ENCODE measurements at regions not wholly inside any gene's neighbourhood (a gene's known extent, or its start where the extent isn't known, plus 50 kb on each side); places are given as distances from the start of the nearest gene placed in this dataset.
"Not testable (repeated sequence)": the region's sequence is repeated elsewhere in the genome, so short reads cannot be mapped to it uniquely, and the experiment has no call there.

- H3K4me2 ChIP-seq (ENCODE audit: low read depth, low read length, poor library complexity, severe bottlenecking): no peak overlapping the region
- H3K36me3 ChIP-seq (ENCODE audit: low read length): no peaks in the 10 kb centered on the region
- H3K27ac ChIP-seq (ENCODE audit: low read depth, low read length): no peak overlapping the region
- no peaks in the 10 kb centered on the region for H4K20me1 ChIP-seq (ENCODE audit: low read depth, low read length)
- H3F3A ChIP-seq (ENCODE audit: insufficient read depth): no peaks in the 10 kb centered on the region
- H3K9ac ChIP-seq (ENCODE audit: low read length): no peak overlapping the region
- H2AFZ ChIP-seq (ENCODE audit: low read depth, low read length, severe bottlenecking): no peak overlapping the region
- no peaks in the 10 kb centered on the region for H3K9me2 ChIP-seq (replicated peaks; ENCODE audit: insufficient read depth, low read length)
- no peak overlapping the region for H3K4me3 ChIP-seq (ENCODE audit: insufficient read depth, low read length, poor library complexity, severe bottlenecking)
- no peaks in the 10 kb centered on the region for H3K79me2 ChIP-seq (ENCODE audit: insufficient read depth, low read length)
- TF ChIP-seq CTCF (IDR thresholded peaks at IDR 0.05; ENCODE audit: insufficient read depth, low read length, poor library complexity, severe bottlenecking) (no peak), EZH2phosphoT487 (conservative IDR thresholded peaks at IDR 0.05; ENCODE audit: low read length) (no peak)
- no peaks in the 10 kb centered on the region for H3K9me3 ChIP-seq (ENCODE audit: insufficient read depth, low read length)
- no peaks in the 10 kb centered on the region for H3K27me3 ChIP-seq (ENCODE audit: low read length)
Measured at GRCh38 chr11:104772806-104773241, 125.4 kb downstream of the CASP12 start.

- no peaks in the 10 kb centered on the region for H3K79me2 ChIP-seq (ENCODE audit: insufficient read depth, low read length)
- no peak overlapping the region for H3K27ac ChIP-seq (ENCODE audit: low read depth, low read length)
- H2AFZ ChIP-seq (ENCODE audit: low read depth, low read length, severe bottlenecking): no peak overlapping the region
- H3K36me3 ChIP-seq (ENCODE audit: low read length): no peaks in the 10 kb centered on the region
- H3K9me2 ChIP-seq (replicated peaks; ENCODE audit: insufficient read depth, low read length): no peaks in the 10 kb centered on the region
- no peaks in the 10 kb centered on the region for H3K9me3 ChIP-seq (ENCODE audit: insufficient read depth, low read length)
- no peak for TF ChIP-seq EZH2phosphoT487 (conservative IDR thresholded peaks at IDR 0.05; ENCODE audit: low read length)
- H4K20me1 ChIP-seq (ENCODE audit: low read depth, low read length): no peaks in the 10 kb centered on the region
- no peaks in the 10 kb centered on the region for H3K27me3 ChIP-seq (ENCODE audit: low read length)
- H3K4me2 ChIP-seq (ENCODE audit: low read depth, low read length, poor library complexity, severe bottlenecking): no peak overlapping the region
- H3K4me3 ChIP-seq (ENCODE audit: insufficient read depth, low read length, poor library complexity, severe bottlenecking): no peak overlapping the region
- no peaks in the 10 kb centered on the region for H3F3A ChIP-seq (ENCODE audit: insufficient read depth)
- H3K9ac ChIP-seq (ENCODE audit: low read length): no peak overlapping the region
Measured at GRCh38 chr11:104771763-104772162, 126.5 kb downstream of the CASP12 start.

GRCh38 chr11:104771046-104771445, 127.2 kb downstream of the CASP12 start:
- H3K4me2 ChIP-seq (ENCODE audit: low read depth, low read length, poor library complexity, severe bottlenecking); H3K36me3 ChIP-seq (ENCODE audit: low read length); H3K79me2 ChIP-seq (ENCODE audit: insufficient read depth, low read length); H3K4me3 ChIP-seq (ENCODE audit: insufficient read depth, low read length, poor library complexity, severe bottlenecking); H3K27me3 ChIP-seq (ENCODE audit: low read length); H3K27ac ChIP-seq (ENCODE audit: low read depth, low read length); H3K9ac ChIP-seq (ENCODE audit: low read length); H3F3A ChIP-seq (ENCODE audit: insufficient read depth); H3K9me3 ChIP-seq (ENCODE audit: insufficient read depth, low read length); H3K9me2 ChIP-seq (replicated peaks; ENCODE audit: insufficient read depth, low read length); H2AFZ ChIP-seq (ENCODE audit: low read depth, low read length, severe bottlenecking); H4K20me1 ChIP-seq (ENCODE audit: low read depth, low read length): not testable (repeated sequence)

- H3K36me3 ChIP-seq (ENCODE audit: low read length): no peaks in the 10 kb centered on the region
- H2AFZ ChIP-seq (ENCODE audit: low read depth, low read length, severe bottlenecking): no peak overlapping the region
- no peaks in the 10 kb centered on the region for H3K79me2 ChIP-seq (ENCODE audit: insufficient read depth, low read length)
- no peaks in the 10 kb centered on the region for H4K20me1 ChIP-seq (ENCODE audit: low read depth, low read length)
- H3K27me3 ChIP-seq (ENCODE audit: low read length): no peaks in the 10 kb centered on the region
- H3K9ac ChIP-seq (ENCODE audit: low read length): no peak overlapping the region
- H3K4me3 ChIP-seq (ENCODE audit: insufficient read depth, low read length, poor library complexity, severe bottlenecking): no peak overlapping the region
- no peaks in the 10 kb centered on the region for H3F3A ChIP-seq (ENCODE audit: insufficient read depth)
- no peaks in the 10 kb centered on the region for H3K9me3 ChIP-seq (ENCODE audit: insufficient read depth, low read length)
- no peaks in the 10 kb centered on the region for H3K9me2 ChIP-seq (replicated peaks; ENCODE audit: insufficient read depth, low read length)
- H3K27ac ChIP-seq (ENCODE audit: low read depth, low read length): no peak overlapping the region
- H3K4me2 ChIP-seq (ENCODE audit: low read depth, low read length, poor library complexity, severe bottlenecking): no peak overlapping the region
- TF ChIP-seq CTCF (IDR thresholded peaks at IDR 0.05; ENCODE audit: insufficient read depth, low read length, poor library complexity, severe bottlenecking) (no peak), EZH2phosphoT487 (conservative IDR thresholded peaks at IDR 0.05; ENCODE audit: low read length) (no peak)
Measured at GRCh38 chr11:104765401-104766095, 132.7 kb downstream of the CASP12 start.

All from SU-DHL-6 (cell line).